ENCODE measurements at regions not wholly inside any gene's neighbourhood (a gene's known extent, or its start where the extent isn't known, plus 50 kb on each side); places are given as distances from the start of the nearest gene placed in this dataset.
"Not testable (repeated sequence)": the region's sequence is repeated elsewhere in the genome, so short reads cannot be mapped to it uniquely, and the experiment has no call there.

- not testable (repeated sequence) for DNase-seq
Measured at GRCh38 chr3:197459571-197459970, 96.2 kb downstream of the BDH1 start.

GRCh38 chr3:197458906-197459470 lies 96.8 kb downstream of the BDH1 start:
- DNase-seq: no peak

GRCh38 chr3:197458179-197458707 lies 97.5 kb downstream of the BDH1 start:
- no peak for DNase-seq

- no peak for DNase-seq
Measured at GRCh38 chr3:197456261-197457091, 99.3 kb downstream of the BDH1 start.

GRCh38 chr3:197454841-197455240 lies 100.9 kb downstream of the BDH1 start:
- DNase-seq: not testable (repeated sequence)

GRCh38 chr3:197454014-197454413 lies 101.8 kb downstream of the BDH1 start:
- no peak for DNase-seq

GRCh38 chr3:197450810-197451209 lies 105.0 kb downstream of the BDH1 start:
- no peak for DNase-seq

- no peak for DNase-seq
Measured at GRCh38 chr3:197450308-197450707, 105.5 kb downstream of the BDH1 start.

- not testable (repeated sequence) for DNase-seq
Measured at GRCh38 chr3:197449181-197449580, 106.6 kb downstream of the BDH1 start.

- not testable (repeated sequence) for DNase-seq
Measured at GRCh38 chr3:197447781-197448180, 108.0 kb downstream of the BDH1 start.

- no peak for DNase-seq
Measured at GRCh38 chr3:197447057-197447456, 108.7 kb downstream of the BDH1 start.

- DNase-seq: no peak
Measured at GRCh38 chr3:197446700-197447056, 109.1 kb downstream of the BDH1 start.

GRCh38 chr3:197445896-197446699 lies 109.7 kb downstream of the BDH1 start:
- no peak for DNase-seq

- DNase-seq: no peak
Measured at GRCh38 chr3:197444793-197445379, 110.9 kb downstream of the BDH1 start.

GRCh38 chr3:197443506-197443905 lies 112.3 kb downstream of the BDH1 start:
- no peak for DNase-seq

- no peak for DNase-seq
Measured at GRCh38 chr3:197440717-197441303, 115.0 kb downstream of the BDH1 start.

- no peak for DNase-seq
Measured at GRCh38 chr3:197438906-197439305, 116.9 kb downstream of the BDH1 start.

- DNase-seq: no peak
Measured at GRCh38 chr3:197435426-197435825, 120.3 kb downstream of the BDH1 start.

- no peak for DNase-seq
Measured at GRCh38 chr3:197434830-197435229, 120.9 kb downstream of the BDH1 start.

GRCh38 chr3:197432384-197433127 lies 123.2 kb downstream of the BDH1 start:
- no peak for DNase-seq

- no peak for DNase-seq
Measured at GRCh38 chr3:197431346-197431910, 124.3 kb downstream of the BDH1 start.

GRCh38 chr3:197430934-197431333 lies 124.8 kb downstream of the BDH1 start:
- DNase-seq: no peak

All from NCI-H2171 (cell line).